ENCODE measurements at regions not wholly inside any gene's neighbourhood (a gene's known extent, or its start where the extent isn't known, plus 50 kb on each side); places are given as distances from the start of the nearest gene placed in this dataset.

- TF ChIP-seq CTCF (IDR thresholded peaks at IDR 0.05) (no peak), POLR2AphosphoS5 (IDR thresholded peaks at IDR 0.05) (no peak), POLR2A (IDR thresholded peaks at IDR 0.05) (no peak)
Measured at GRCh38 chr13:106986687-106987426, 418.9 kb upstream of the ARGLU1 start.

All from breast epithelium (tissue), 3 donors.